ENCODE measurements at regions not wholly inside any gene's neighbourhood (a gene's known extent, or its start where the extent isn't known, plus 50 kb on each side); places are given as distances from the start of the nearest gene placed in this dataset.

DNA sequence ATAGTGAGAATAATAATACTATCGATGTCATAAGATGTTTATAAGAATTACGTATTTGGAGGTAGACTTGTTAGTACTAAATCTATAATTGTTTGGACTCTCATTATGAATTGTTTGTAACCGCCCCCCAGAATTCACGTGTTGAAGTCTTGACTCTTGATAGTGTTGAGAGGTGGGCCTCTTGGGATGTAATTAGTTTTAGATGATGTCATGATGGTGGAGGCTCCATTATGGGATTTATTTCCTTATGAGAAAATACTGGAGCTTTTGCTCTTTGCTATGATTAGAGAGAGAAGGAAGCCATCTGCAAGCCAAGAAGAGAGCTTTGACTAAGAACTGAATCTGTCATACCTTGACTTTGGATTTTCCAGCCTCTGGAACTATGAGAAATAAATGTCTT lies 142.2 kb downstream of the PRDM9 start:
- Histone ChIP-seq H3K9me2 (replicated peaks; ENCODE audit: low read depth, low read length) (no peaks in the 10 kb centered on the region), H3K27me3 (ENCODE audit: insufficient read depth, low read length, poor library complexity, severe bottlenecking) (no peaks in the 10 kb centered on the region), H2AFZ (ENCODE audit: low read length) (no peak overlapping the region), H3K79me2 (ENCODE audit: insufficient read depth, low read length) (no peaks in the 10 kb centered on the region), H3K9ac (ENCODE audit: low read depth, low read length, poor library complexity, severe bottlenecking) (no peak overlapping the region), H3K36me3 (ENCODE audit: insufficient read depth, low read length) (no peaks in the 10 kb centered on the region), H4K20me1 (ENCODE audit: insufficient read depth, low read length, poor library complexity, severe bottlenecking) (no peaks in the 10 kb centered on the region), H3K4me3 (ENCODE audit: low read length, poor library complexity, severe bottlenecking) (no peak overlapping the region), H3K9me3 (ENCODE audit: insufficient read depth, low read depth, low read length) (no peaks in the 10 kb centered on the region), H3K4me2 (ENCODE audit: low read depth, low read length, poor library complexity, severe bottlenecking) (no peak overlapping the region), H3F3A (ENCODE audit: low read depth) (no peaks in the 10 kb centered on the region), H3K4me1 (ENCODE audit: insufficient read depth, low read length, poor library complexity, severe bottlenecking) (no peaks in the 10 kb centered on the region)
- TF ChIP-seq, protein P1, sequence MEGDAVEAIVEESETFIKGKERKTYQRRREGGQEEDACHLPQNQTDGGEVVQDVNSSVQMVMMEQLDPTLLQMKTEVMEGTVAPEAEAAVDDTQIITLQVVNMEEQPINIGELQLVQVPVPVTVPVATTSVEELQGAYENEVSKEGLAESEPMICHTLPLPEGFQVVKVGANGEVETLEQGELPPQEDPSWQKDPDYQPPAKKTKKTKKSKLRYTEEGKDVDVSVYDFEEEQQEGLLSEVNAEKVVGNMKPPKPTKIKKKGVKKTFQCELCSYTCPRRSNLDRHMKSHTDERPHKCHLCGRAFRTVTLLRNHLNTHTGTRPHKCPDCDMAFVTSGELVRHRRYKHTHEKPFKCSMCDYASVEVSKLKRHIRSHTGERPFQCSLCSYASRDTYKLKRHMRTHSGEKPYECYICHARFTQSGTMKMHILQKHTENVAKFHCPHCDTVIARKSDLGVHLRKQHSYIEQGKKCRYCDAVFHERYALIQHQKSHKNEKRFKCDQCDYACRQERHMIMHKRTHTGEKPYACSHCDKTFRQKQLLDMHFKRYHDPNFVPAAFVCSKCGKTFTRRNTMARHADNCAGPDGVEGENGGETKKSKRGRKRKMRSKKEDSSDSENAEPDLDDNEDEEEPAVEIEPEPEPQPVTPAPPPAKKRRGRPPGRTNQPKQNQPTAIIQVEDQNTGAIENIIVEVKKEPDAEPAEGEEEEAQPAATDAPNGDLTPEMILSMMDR (conservative IDR thresholded peaks at IDR 0.05; ENCODE audit: low read length): no peak
- TF ChIP-seq EZH2phosphoT487 (IDR thresholded peaks at IDR 0.05; ENCODE audit: borderline replicate concordance): no peak

DNA sequence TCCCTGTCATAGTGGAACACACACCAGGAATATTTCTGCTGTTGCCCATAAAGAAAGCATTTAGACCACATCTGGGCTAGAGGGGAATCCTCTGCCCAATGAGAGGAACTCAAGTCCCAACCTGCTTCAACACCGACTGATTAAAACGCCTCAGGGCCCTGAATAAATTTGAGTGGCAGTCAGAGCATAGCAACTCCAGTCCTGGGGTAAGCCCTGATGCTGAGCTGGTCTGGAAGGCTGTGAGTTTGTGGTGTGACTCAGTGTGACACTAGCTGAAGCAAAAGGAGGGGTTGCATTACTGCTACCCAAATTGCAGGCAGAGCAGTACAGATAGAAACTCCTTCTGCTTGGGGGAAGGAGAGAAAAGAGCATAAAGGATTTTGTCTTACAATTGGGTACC lies 148.3 kb downstream of the PRDM9 start:
- H3K4me2 ChIP-seq (ENCODE audit: low read depth, low read length, poor library complexity, severe bottlenecking): no peak overlapping the region
- no peaks in the 10 kb centered on the region for H4K20me1 ChIP-seq (ENCODE audit: insufficient read depth, low read length, poor library complexity, severe bottlenecking)
- H2AFZ ChIP-seq (ENCODE audit: low read length): no peak overlapping the region
- no peaks in the 10 kb centered on the region for H3K9me2 ChIP-seq (replicated peaks; ENCODE audit: low read depth, low read length)
- no peak overlapping the region for H3K9ac ChIP-seq (ENCODE audit: low read depth, low read length, poor library complexity, severe bottlenecking)
- no peaks in the 10 kb centered on the region for H3K36me3 ChIP-seq (ENCODE audit: insufficient read depth, low read length)
- no peaks in the 10 kb centered on the region for H3K79me2 ChIP-seq (ENCODE audit: insufficient read depth, low read length)
- TF ChIP-seq EZH2phosphoT487 (IDR thresholded peaks at IDR 0.05; ENCODE audit: borderline replicate concordance): no peak
- no peaks in the 10 kb centered on the region for H3F3A ChIP-seq (ENCODE audit: low read depth)
- H3K4me3 ChIP-seq (ENCODE audit: low read length, poor library complexity, severe bottlenecking): no peak overlapping the region
- no peaks in the 10 kb centered on the region for H3K27me3 ChIP-seq (ENCODE audit: insufficient read depth, low read length, poor library complexity, severe bottlenecking)
- H3K4me1 ChIP-seq (ENCODE audit: insufficient read depth, low read length, poor library complexity, severe bottlenecking): no peaks in the 10 kb centered on the region
- H3K9me3 ChIP-seq (ENCODE audit: insufficient read depth, low read depth, low read length): no peaks in the 10 kb centered on the region

DNA sequence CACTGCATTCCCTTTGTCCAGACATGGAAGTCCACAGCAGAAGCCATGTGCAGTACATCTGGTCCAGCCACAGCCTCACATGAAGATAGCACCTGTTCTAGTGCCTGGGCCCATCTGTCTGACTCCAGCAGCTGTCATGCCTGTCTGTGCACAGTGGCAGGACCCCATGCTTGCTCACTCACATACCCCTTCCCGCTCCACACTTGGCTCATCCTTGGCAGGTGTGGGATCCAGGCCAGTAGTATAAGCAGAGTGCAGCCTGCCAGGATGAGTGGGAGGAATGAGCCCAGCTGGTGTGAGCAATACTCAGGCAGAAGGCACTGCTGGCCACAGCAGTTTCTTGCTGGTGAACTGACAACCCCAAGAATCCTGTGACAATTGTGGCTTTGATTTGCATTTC lies 168.0 kb downstream of the PRDM9 start:
- no peaks in the 10 kb centered on the region for H3K79me2 ChIP-seq (ENCODE audit: insufficient read depth, low read length)
- H3F3A ChIP-seq (ENCODE audit: low read depth): no peaks in the 10 kb centered on the region
- H2AFZ ChIP-seq (ENCODE audit: low read length): no peak overlapping the region
- no peak for TF ChIP-seq EZH2phosphoT487 (IDR thresholded peaks at IDR 0.05; ENCODE audit: borderline replicate concordance)
- TF ChIP-seq, protein P1 (conservative IDR thresholded peaks at IDR 0.05; ENCODE audit: low read length): no peak
- no peaks in the 10 kb centered on the region for H4K20me1 ChIP-seq (ENCODE audit: insufficient read depth, low read length, poor library complexity, severe bottlenecking)
- no peaks in the 10 kb centered on the region for H3K9me2 ChIP-seq (replicated peaks; ENCODE audit: low read depth, low read length)
- H3K4me3 ChIP-seq (ENCODE audit: low read length, poor library complexity, severe bottlenecking): no peak overlapping the region
- no peaks in the 10 kb centered on the region; the same call in 1 of the 2 replicates for H3K9me3 ChIP-seq (ENCODE audit: insufficient read depth, low read depth, low read length)
- H3K9ac ChIP-seq (ENCODE audit: low read depth, low read length, poor library complexity, severe bottlenecking): no peak overlapping the region
- no peaks in the 10 kb centered on the region for H3K36me3 ChIP-seq (ENCODE audit: insufficient read depth, low read length)
- no peak overlapping the region for H3K4me2 ChIP-seq (ENCODE audit: low read depth, low read length, poor library complexity, severe bottlenecking)
- H3K4me1 ChIP-seq (ENCODE audit: insufficient read depth, low read length, poor library complexity, severe bottlenecking): no peaks in the 10 kb centered on the region
- no peaks in the 10 kb centered on the region for H3K27me3 ChIP-seq (ENCODE audit: insufficient read depth, low read length, poor library complexity, severe bottlenecking)

DNA sequence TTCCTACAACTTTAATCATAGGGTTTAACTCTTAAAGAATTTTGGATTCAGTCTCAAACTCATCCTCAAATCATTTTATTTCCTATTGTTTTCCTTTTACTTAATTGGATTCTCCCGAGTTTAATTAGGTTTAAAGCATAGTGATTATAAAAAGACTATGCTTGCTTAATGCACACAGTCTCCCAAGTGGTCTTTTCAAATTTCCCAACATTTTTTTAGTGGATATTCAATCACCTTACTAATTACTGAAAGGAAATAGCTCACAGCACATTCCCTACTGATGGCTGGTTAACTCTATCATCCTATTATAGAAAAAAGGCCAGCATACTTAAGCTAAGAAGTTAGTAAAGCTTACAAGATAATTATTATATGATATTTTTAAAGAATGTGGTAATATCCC lies 170.6 kb downstream of the PRDM9 start:
- H2AFZ ChIP-seq (ENCODE audit: low read length): no peak overlapping the region
- H3K27me3 ChIP-seq (ENCODE audit: insufficient read depth, low read length, poor library complexity, severe bottlenecking): no peaks in the 10 kb centered on the region
- H3K79me2 ChIP-seq (ENCODE audit: insufficient read depth, low read length): no peaks in the 10 kb centered on the region
- no peaks in the 10 kb centered on the region for H4K20me1 ChIP-seq (ENCODE audit: insufficient read depth, low read length, poor library complexity, severe bottlenecking)
- H3K4me2 ChIP-seq (ENCODE audit: low read depth, low read length, poor library complexity, severe bottlenecking): no peak overlapping the region
- H3F3A ChIP-seq (ENCODE audit: low read depth): no peaks in the 10 kb centered on the region
- no peaks in the 10 kb centered on the region for H3K9me2 ChIP-seq (replicated peaks; ENCODE audit: low read depth, low read length)
- H3K4me3 ChIP-seq (ENCODE audit: low read length, poor library complexity, severe bottlenecking): no peak overlapping the region
- no peaks in the 10 kb centered on the region; the same call in 1 of the 2 replicates for H3K9me3 ChIP-seq (ENCODE audit: insufficient read depth, low read depth, low read length)
- no peaks in the 10 kb centered on the region for H3K4me1 ChIP-seq (ENCODE audit: insufficient read depth, low read length, poor library complexity, severe bottlenecking)
- H3K36me3 ChIP-seq (ENCODE audit: insufficient read depth, low read length): no peaks in the 10 kb centered on the region
- TF ChIP-seq EZH2phosphoT487 (IDR thresholded peaks at IDR 0.05; ENCODE audit: borderline replicate concordance): no peak
- TF ChIP-seq, protein P1 (conservative IDR thresholded peaks at IDR 0.05; ENCODE audit: low read length): no peak
- H3K9ac ChIP-seq (ENCODE audit: low read depth, low read length, poor library complexity, severe bottlenecking): no peak overlapping the region

Data from Loucy (cell line).